HG03025 (cell line): ENCODE measurements at regions not wholly inside any gene's neighbourhood (a gene's known extent, or its start where the extent isn't known, plus 50 kb on each side); places are given as distances from the start of the nearest gene placed in this dataset.

ENCODE experiments used
- ATAC-seq: cut with Tn5 transposase; IDR thresholded peaks from one replicate; pipeline ENCODE4 v1.9.1; 2021; ENCODE audit warnings: mild to moderate bottlenecking, moderate library complexity; ENCODE audit not compliant: unreplicated experiment, low FRiP score

GRCh38 chr2:41504532-41504931, 543.3 kb upstream of the PKDCC start:
- ATAC-seq = no peak

DNA sequence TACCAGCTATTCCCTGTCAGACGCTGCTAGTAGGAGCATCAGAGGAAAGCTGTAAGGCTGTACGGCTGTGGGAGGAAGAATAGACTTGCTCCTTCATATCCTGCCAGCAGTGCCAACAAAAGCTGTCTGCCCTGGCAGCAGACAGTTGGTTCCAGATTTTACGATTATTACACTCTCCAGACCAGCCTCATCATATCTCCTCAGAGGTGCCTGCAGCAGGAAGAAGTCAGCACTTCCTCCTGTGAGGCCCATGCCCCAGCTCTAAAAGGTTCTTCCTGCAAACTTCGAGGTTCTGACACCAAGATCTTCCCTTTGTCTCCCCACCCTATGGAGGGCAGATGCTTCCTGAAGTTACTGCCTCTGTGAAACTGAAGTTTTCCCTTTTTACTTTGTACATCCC, 537.7 kb upstream of the PKDCC start:
- no peak for ATAC-seq

GRCh38 chr2:41521211-41521610, 526.6 kb upstream of the PKDCC start:
- no peak for ATAC-seq

DNA sequence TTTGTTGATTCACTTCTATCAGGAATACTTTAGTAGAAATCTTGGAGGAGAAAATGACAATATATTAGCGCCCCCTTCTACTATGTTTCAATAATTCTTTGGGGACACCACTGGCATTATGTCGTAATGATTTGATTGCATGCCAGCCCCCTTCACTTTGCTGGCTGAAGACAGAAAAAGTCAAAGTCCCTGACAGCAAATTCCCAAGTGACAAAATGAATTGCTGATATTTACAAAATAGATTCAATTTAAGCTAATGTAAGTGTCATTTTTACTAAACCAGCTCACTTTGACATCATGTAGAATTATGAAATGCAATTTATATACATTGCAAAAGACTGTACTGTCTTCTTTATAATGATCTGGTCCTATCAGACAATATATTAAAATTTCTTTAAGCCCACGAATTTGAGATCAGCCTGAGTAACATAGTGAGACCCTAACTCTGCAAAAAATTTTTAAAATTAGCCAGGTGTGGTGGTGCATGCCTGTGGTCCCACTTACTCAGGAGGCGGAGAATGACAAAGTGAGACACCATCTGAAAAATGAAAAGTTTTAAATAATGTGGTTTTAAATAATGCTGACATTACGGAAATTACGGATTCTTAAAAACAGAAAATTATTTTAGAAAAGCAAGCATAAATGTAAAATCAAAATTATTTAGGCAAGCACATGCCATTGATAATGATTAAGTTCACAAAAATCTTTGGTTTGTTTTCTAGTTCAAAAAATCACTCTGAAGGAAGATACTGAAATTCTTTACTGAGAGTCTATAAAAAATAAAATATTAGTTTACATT, 520.1 kb upstream of the PKDCC start:
- ATAC-seq = no peak

DNA sequence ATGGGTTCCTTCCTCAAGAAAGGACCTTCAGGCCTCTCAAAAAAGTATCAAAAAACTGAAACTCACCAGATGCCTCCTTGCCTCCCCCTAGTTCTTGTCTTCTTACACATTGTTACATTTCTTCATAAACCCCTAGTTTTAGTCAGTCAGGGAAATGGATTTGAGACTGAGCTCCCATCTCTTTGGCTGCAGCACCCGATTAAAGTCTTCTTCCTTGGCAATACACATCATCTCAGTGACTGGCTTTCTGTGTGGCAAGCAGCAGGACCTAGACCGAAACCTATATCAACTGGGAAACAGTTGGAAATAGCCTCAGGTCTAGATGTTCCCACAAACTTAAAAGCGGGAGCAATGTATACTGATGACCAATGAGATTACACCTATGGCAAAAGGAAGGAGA, 512.2 kb upstream of the PKDCC start:
- ATAC-seq = no peak

- no peak for ATAC-seq
Measured at GRCh38 chr2:41540272-41540998, 507.4 kb upstream of the PKDCC start.

DNA sequence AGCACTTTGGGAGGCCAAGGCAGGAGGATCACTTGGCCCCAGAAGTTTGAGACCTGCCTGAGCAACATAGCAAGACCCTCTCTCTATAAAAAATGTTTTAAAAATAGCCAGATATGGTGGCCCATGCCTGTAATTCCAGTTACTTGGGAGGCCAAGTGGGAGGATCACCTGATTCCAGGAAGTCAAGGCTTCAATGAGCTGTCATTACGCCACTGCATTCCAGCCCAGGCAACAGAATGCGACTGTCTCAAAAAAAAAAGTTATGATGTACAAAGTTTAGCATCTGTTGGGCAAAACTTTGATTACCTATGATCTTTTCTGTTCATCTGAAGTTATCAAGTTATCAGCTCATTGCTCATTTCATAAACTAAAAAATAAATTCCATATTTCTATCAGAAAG, 504.1 kb upstream of the PKDCC start:
- no peak for ATAC-seq

- no peak for ATAC-seq
Measured at GRCh38 chr2:41544709-41545108, 503.1 kb upstream of the PKDCC start.

GRCh38 chr2:41546031-41546430, 501.8 kb upstream of the PKDCC start:
- no peak for ATAC-seq

- ATAC-seq = no peak
Measured at GRCh38 chr2:41568648-41569047, 479.2 kb upstream of the PKDCC start.

- ATAC-seq = no peak
Measured at GRCh38 chr2:41572154-41572553, 475.7 kb upstream of the PKDCC start.

DNA sequence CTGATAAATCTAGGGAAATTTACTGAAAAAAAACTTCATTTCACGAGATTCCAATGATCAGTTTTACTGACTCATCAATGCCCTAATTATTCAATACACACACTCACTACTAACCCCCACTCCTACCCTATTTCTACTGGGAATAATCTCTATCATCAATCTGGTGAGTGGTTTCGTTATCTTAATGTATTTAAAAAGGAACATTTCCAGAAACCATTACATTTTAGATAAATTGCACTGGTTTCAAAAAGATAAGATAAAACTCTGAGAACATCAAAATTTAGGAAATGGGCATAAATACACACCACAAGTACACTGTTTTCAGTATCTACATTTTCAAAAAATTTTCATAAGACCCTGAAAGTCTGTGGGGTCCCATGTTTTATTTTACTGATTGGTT, 471.4 kb upstream of the PKDCC start:
- no peak for ATAC-seq

- ATAC-seq = no peak
Measured at GRCh38 chr2:41579806-41580205, 468.0 kb upstream of the PKDCC start.

GRCh38 chr2:41580806-41581205, 467.0 kb upstream of the PKDCC start:
- ATAC-seq = no peak

DNA sequence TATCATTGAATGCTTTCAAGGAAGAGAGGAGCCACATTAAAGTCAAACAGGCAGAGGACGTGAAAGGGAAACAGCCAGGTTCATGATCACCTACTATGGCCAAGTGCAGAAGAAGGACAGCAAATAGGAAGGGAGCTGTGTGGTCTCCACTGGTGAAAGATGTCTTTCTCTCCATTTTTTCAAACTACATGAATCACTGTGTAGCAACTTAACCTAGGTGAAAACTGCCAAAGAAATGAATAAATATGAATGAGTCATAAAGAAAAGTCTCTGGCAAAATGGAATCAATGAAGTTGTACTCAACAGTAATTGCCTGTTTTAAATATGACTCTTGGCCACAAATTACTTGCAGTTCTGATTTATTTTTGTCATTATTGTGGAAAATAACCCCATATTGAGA, 452.6 kb upstream of the PKDCC start:
- ATAC-seq = no peak

DNA sequence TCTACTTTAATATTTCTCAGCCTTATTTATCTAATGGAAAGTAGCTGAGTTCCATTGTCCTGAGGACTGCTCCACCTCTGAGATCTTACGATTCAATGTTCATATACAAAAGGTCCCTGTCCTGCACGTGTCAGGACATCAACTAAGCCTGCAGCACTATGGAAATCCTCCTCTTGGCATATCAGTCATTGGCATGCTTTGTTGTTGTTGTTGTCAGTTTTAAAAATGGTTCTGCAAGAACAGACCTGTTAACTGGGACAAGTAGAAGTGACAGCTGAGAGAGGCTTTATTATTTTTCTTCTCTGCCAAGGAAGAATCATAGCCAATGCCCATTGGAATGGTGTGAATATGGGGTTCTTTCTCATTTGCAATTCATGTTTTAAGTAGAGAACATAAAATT, 450.1 kb upstream of the PKDCC start:
- ATAC-seq = no peak

DNA sequence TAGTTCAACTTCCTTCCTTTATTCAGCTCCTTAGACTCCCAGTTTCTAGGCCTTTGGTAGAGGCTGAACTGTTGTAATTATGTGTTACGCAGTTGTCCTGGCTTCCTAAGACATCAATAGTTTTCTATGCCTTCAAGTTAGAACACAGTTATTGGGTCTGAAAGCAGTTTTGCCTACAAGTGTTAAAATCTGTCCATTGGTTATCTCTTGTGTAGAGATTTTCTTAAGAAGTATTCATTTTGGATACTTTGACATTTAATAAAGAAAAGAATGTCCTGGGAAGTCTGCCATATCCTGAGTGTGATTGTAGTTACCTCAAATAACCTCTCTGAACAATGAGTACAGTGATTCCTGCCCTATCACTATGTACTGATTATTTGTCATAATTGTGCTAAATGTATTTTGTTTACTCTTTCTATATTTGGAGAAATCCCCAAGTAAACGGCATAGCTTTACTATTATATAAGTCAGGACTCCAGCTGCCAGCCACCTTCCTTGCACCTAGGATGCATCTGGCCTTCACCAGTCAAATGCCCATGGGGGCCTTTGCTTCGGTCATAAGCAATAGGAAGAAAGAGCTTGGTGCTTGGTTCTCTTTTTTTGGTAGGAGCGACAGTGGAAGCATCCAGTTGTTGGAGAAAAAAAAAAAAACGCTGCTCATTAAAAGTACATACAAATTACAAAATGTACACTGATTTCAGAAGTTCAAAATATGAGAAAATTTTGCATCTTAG, 449.5 kb upstream of the PKDCC start:
- no peak for ATAC-seq

DNA sequence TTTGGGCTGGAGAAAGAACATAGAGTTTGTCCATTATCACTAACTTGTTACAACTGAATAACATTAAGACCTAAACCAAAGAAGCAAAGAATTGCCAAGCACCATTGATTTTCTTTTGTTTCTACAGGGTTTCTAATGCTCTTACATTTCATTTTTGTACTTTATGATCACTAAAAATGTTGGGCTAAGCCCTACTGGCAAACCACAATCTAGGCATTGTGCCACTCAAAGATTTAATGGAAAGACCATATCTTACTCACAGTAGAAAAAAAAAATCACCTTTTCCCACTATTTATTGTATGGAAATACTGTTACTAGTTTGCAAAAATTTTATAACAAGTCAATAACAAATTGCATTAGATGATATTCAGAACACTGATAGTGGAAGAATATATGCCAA, 447.4 kb upstream of the PKDCC start:
- no peak for ATAC-seq

DNA sequence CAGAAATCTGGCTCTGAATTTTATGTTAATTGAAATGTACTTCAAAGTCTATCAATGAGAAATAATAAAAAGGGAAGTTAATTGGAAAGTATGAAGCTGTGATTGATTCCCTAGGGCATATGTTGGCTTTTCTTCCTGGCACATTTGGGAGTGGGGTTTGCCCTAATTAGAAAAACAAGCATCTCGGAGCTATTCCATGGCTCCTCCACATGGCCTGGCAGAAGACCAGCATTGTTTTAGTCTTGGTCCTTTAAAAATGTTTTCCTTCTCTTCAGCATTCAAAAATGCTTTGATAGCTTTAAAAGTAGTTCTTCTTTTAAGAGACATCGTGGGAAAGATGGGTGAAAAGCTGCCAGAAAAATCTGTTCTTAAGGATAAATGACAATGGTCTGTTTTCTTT, 445.5 kb upstream of the PKDCC start:
- ATAC-seq = no peak

GRCh38 chr2:41605311-41605710, 442.5 kb upstream of the PKDCC start:
- no peak for ATAC-seq

DNA sequence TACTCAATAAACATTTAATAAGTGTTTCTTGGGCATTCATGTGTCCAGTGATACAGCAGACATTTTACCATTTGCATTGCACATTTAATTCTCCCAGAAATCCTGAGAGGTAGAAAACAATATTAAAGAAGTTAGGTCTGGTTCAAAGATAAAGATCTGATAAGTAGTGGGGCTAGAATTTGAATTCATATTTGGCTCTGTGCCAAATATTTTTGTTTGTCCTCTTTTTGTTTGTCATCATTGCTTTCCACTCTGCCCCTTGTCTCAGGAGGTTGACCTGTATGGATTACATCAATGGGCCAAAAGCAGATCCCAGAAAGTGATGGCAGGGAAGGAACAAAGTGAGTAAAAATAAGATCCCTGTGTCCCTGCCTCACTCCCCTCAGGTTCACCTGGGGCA, 441.9 kb upstream of the PKDCC start:
- no peak for ATAC-seq
